Activated CD4-positive, alpha-beta memory T cell treated with anti-CD3 and anti-CD28 coated beads, Interleukin-2, amount 10 ng/mL, durations not matched to agents 7 days and 5 days (primary cell): ENCODE measurements at regions not wholly inside any gene's neighbourhood (a gene's known extent, or its start where the extent isn't known, plus 50 kb on each side); places are given as distances from the start of the nearest gene placed in this dataset.

ENCODE experiments used
- CTCF ChIA-PET: fragments of 350-600 bp; sonication (Branson Sonifier 250); formaldehyde crosslinking; loops from one replicate; lab custom pipeline; 2021; ENCODE audit warnings: antibody characterized with exemption, inconsistent platforms; lab: Charles Lee
- POLR2A ChIA-PET: fragments of 350-600 bp; sonication (Branson Sonifier 250); formaldehyde crosslinking; loops from one replicate; lab custom pipeline; 2021; ENCODE audit warnings: antibody characterized with exemption; lab: Charles Lee
- DNase-seq: peaks from one replicate; pipeline ENCODE4 v3.0.0-alpha.2; 2020
- H3K27ac Mint-ChIP-seq: one replicate; pipeline ENCODE4 v1.8.0; 2021; ENCODE audit warnings: mild to moderate bottlenecking, mixed read lengths
- H3K27me3 Mint-ChIP-seq: one replicate; pipeline ENCODE4 v1.8.0; 2021; ENCODE audit warnings: mixed read lengths
- H3K36me3 Mint-ChIP-seq: one replicate; pipeline ENCODE4 v1.8.0; 2021; ENCODE audit warnings: low read depth, mixed read lengths
- H3K4me1 Mint-ChIP-seq: one replicate; pipeline ENCODE4 v1.8.0; 2021; ENCODE audit warnings: mixed read lengths
- H3K4me3 Mint-ChIP-seq: one replicate; pipeline ENCODE4 v1.8.0; 2021; ENCODE audit warnings: mild to moderate bottlenecking, mixed read lengths
- H3K9me3 Mint-ChIP-seq: one replicate; pipeline ENCODE4 v1.8.0; 2021; ENCODE audit warnings: mixed read lengths

- DNase-seq = no peak
- H3K4me1 Mint-ChIP-seq = no peaks in the 10 kb centered on the region
- no peaks in the 10 kb centered on the region for H3K27me3 Mint-ChIP-seq
- ChIA-PET POLR2A (no interaction called here), CTCF (no interaction called here)
- no peaks in the 10 kb centered on the region for H3K36me3 Mint-ChIP-seq
- no peaks in the 10 kb centered on the region for H3K9me3 Mint-ChIP-seq
- no peak overlapping the region for H3K27ac Mint-ChIP-seq
- H3K4me3 Mint-ChIP-seq = no peak overlapping the region
Observed at GRCh38 chr22:47718337-47718736, 955.9 kb downstream of the TBC1D22A start.

- Mint-ChIP-seq H3K9me3 (no peaks in the 10 kb centered on the region), H3K4me1 (no peaks in the 10 kb centered on the region), H3K4me3 (no peak overlapping the region), H3K27me3 (no peaks in the 10 kb centered on the region), H3K27ac (no peak overlapping the region), H3K36me3 (no peaks in the 10 kb centered on the region)
- ChIA-PET CTCF (interaction anchor here (0.6 kb wide), 1 partner anchor 55 kb away, joined by 3 read pairs; no protein-coding TSS in a partner anchor), POLR2A (no interaction called here)
- DNase-seq = no peak
Observed at GRCh38 chr22:47716890-47717615, 954.6 kb downstream of the TBC1D22A start.

- no peaks in the 10 kb centered on the region for H3K4me1 Mint-ChIP-seq
- no peak overlapping the region for H3K27ac Mint-ChIP-seq
- no peaks in the 10 kb centered on the region for H3K27me3 Mint-ChIP-seq
- no peaks in the 10 kb centered on the region for H3K9me3 Mint-ChIP-seq
- no peak overlapping the region for H3K4me3 Mint-ChIP-seq
- H3K36me3 Mint-ChIP-seq = no peaks in the 10 kb centered on the region
- CTCF ChIA-PET = no interaction called here
- POLR2A ChIA-PET = no interaction called here
- DNase-seq = no peak
Observed at GRCh38 chr22:47715866-47716578, 953.6 kb downstream of the TBC1D22A start.

- POLR2A ChIA-PET = no interaction called here
- H3K36me3 Mint-ChIP-seq = no peaks in the 10 kb centered on the region
- H3K27me3 Mint-ChIP-seq = no peaks in the 10 kb centered on the region
- CTCF ChIA-PET = no interaction called here
- DNase-seq = no peak
- H3K4me3 Mint-ChIP-seq = no peak overlapping the region
- H3K27ac Mint-ChIP-seq = no peak overlapping the region
- H3K4me1 Mint-ChIP-seq = no peaks in the 10 kb centered on the region
- no peaks in the 10 kb centered on the region for H3K9me3 Mint-ChIP-seq
Observed at GRCh38 chr22:47713941-47714340, 951.5 kb downstream of the TBC1D22A start.

- H3K4me3 Mint-ChIP-seq = no peak overlapping the region
- H3K4me1 Mint-ChIP-seq = no peaks in the 10 kb centered on the region
- H3K9me3 Mint-ChIP-seq = no peaks in the 10 kb centered on the region
- DNase-seq = no peak
- no peak overlapping the region for H3K27ac Mint-ChIP-seq
- no peaks in the 10 kb centered on the region for H3K36me3 Mint-ChIP-seq
- no peaks in the 10 kb centered on the region for H3K27me3 Mint-ChIP-seq
- CTCF ChIA-PET = no interaction called here
- POLR2A ChIA-PET = no interaction called here
Observed at GRCh38 chr22:47710135-47710534, 947.7 kb downstream of the TBC1D22A start.

GRCh38 chr22:47705350-47705749 lies 942.9 kb downstream of the TBC1D22A start:
- Mint-ChIP-seq H3K27me3 (no peaks in the 10 kb centered on the region), H3K4me1 (no peaks in the 10 kb centered on the region), H3K27ac (no peak overlapping the region), H3K4me3 (no peak overlapping the region), H3K9me3 (no peaks in the 10 kb centered on the region), H3K36me3 (no peaks in the 10 kb centered on the region)
- ChIA-PET CTCF (no interaction called here), POLR2A (no interaction called here)
- no peak for DNase-seq

- Mint-ChIP-seq H3K36me3 (no peaks in the 10 kb centered on the region), H3K4me3 (no peak overlapping the region), H3K4me1 (no peaks in the 10 kb centered on the region), H3K9me3 (no peaks in the 10 kb centered on the region), H3K27ac (no peak overlapping the region), H3K27me3 (no peaks in the 10 kb centered on the region)
- ChIA-PET CTCF (no interaction called here), POLR2A (no interaction called here)
- DNase-seq = no peak
Observed at GRCh38 chr22:47698906-47699305, 936.5 kb downstream of the TBC1D22A start.

GRCh38 chr22:47697861-47698260 lies 935.4 kb downstream of the TBC1D22A start:
- Mint-ChIP-seq H3K36me3 (no peaks in the 10 kb centered on the region), H3K4me3 (no peak overlapping the region), H3K4me1 (no peaks in the 10 kb centered on the region), H3K27me3 (no peaks in the 10 kb centered on the region), H3K27ac (no peak overlapping the region), H3K9me3 (no peaks in the 10 kb centered on the region)
- no peak for DNase-seq
- ChIA-PET CTCF (no interaction called here), POLR2A (no interaction called here)

GRCh38 chr22:47696776-47697175 lies 934.3 kb downstream of the TBC1D22A start:
- DNase-seq = no peak
- CTCF ChIA-PET = no interaction called here
- POLR2A ChIA-PET = no interaction called here
- no peaks in the 10 kb centered on the region for H3K36me3 Mint-ChIP-seq
- H3K4me3 Mint-ChIP-seq = no peak overlapping the region
- H3K9me3 Mint-ChIP-seq = no peaks in the 10 kb centered on the region
- H3K4me1 Mint-ChIP-seq = no peaks in the 10 kb centered on the region
- H3K27me3 Mint-ChIP-seq = no peaks in the 10 kb centered on the region
- no peak overlapping the region for H3K27ac Mint-ChIP-seq

GRCh38 chr22:47695176-47695575 lies 932.7 kb downstream of the TBC1D22A start:
- H3K36me3 Mint-ChIP-seq = no peaks in the 10 kb centered on the region
- DNase-seq = no peak
- ChIA-PET POLR2A (no interaction called here), CTCF (no interaction called here)
- H3K27me3 Mint-ChIP-seq = no peaks in the 10 kb centered on the region
- H3K4me3 Mint-ChIP-seq = no peak overlapping the region
- no peaks in the 10 kb centered on the region for H3K9me3 Mint-ChIP-seq
- H3K4me1 Mint-ChIP-seq = no peaks in the 10 kb centered on the region
- no peak overlapping the region for H3K27ac Mint-ChIP-seq

GRCh38 chr22:47694536-47695130 lies 932.2 kb downstream of the TBC1D22A start:
- Mint-ChIP-seq H3K27ac (no peak overlapping the region), H3K4me3 (no peak overlapping the region), H3K27me3 (no peaks in the 10 kb centered on the region), H3K4me1 (no peaks in the 10 kb centered on the region), H3K9me3 (no peaks in the 10 kb centered on the region), H3K36me3 (no peaks in the 10 kb centered on the region)
- CTCF ChIA-PET = no interaction called here
- POLR2A ChIA-PET = no interaction called here
- DNase-seq = no peak

GRCh38 chr22:47693606-47694005 lies 931.2 kb downstream of the TBC1D22A start:
- ChIA-PET CTCF (no interaction called here), POLR2A (no interaction called here)
- DNase-seq = no peak
- no peaks in the 10 kb centered on the region for H3K27me3 Mint-ChIP-seq
- no peaks in the 10 kb centered on the region for H3K36me3 Mint-ChIP-seq
- H3K4me3 Mint-ChIP-seq = no peak overlapping the region
- H3K4me1 Mint-ChIP-seq = no peaks in the 10 kb centered on the region
- H3K9me3 Mint-ChIP-seq = no peaks in the 10 kb centered on the region
- H3K27ac Mint-ChIP-seq = no peak overlapping the region

GRCh38 chr22:47692811-47693210 lies 930.4 kb downstream of the TBC1D22A start:
- no peak overlapping the region for H3K27ac Mint-ChIP-seq
- no peaks in the 10 kb centered on the region for H3K36me3 Mint-ChIP-seq
- H3K27me3 Mint-ChIP-seq = no peaks in the 10 kb centered on the region
- no peak overlapping the region for H3K4me3 Mint-ChIP-seq
- H3K4me1 Mint-ChIP-seq = no peaks in the 10 kb centered on the region
- CTCF ChIA-PET = no interaction called here
- POLR2A ChIA-PET = no interaction called here
- no peak for DNase-seq
- no peaks in the 10 kb centered on the region for H3K9me3 Mint-ChIP-seq
